ENCODE measurements at regions not wholly inside any gene's neighbourhood (a gene's known extent, or its start where the extent isn't known, plus 50 kb on each side); places are given as distances from the start of the nearest gene placed in this dataset.

GRCh38 chr15:94000606-94001005 is 230.8 kb upstream of the MCTP2 start (continued):
- TF ChIP-seq, protein P1, sequence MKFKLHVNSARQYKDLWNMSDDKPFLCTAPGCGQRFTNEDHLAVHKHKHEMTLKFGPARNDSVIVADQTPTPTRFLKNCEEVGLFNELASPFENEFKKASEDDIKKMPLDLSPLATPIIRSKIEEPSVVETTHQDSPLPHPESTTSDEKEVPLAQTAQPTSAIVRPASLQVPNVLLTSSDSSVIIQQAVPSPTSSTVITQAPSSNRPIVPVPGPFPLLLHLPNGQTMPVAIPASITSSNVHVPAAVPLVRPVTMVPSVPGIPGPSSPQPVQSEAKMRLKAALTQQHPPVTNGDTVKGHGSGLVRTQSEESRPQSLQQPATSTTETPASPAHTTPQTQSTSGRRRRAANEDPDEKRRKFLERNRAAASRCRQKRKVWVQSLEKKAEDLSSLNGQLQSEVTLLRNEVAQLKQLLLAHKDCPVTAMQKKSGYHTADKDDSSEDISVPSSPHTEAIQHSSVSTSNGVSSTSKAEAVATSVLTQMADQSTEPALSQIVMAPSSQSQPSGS (IDR thresholded peaks at IDR 0.05; ENCODE audit: low read length) = no peak
- TF ChIP-seq CEBPB (IDR thresholded peaks at IDR 0.05; ENCODE audit: low read depth, low read length) (no peak), RAD21 (IDR thresholded peaks at IDR 0.05 in 1 of 2, conservative IDR thresholded peaks at IDR 0.05 in 1 of 2; ENCODE audit: low read depth in 2 of 2, low read length in 2 of 2) (peak; percentile 13 to 37; a peak in 1 of 4 replicates), RXRA (IDR thresholded peaks at IDR 0.05; ENCODE audit: insufficient read depth, low read depth, low read length) (no peak), TCF12 (IDR thresholded peaks at IDR 0.05; ENCODE audit: low read depth, low read length) (no peak)

All from H1 (cell line).